Stomach (tissue), 4 donors: ENCODE measurements at regions not wholly inside any gene's neighbourhood (a gene's known extent, or its start where the extent isn't known, plus 50 kb on each side); places are given as distances from the start of the nearest gene placed in this dataset.

Source experiments
- EP300 ChIP-seq: sonication (generic); formaldehyde crosslinking; IDR thresholded peaks from one replicate; pipeline ENCODE4 v1.6.1; 2017; ENCODE audit warnings: antibody characterized with exemption
- POLR2A ChIP-seq, 4 donors: fragments of 450-650 bp; IDR thresholded peaks; one replicate each; pipeline ENCODE4 v1.6.1; 2016; ENCODE audit warnings: antibody characterized with exemption in 4 of 4, control low read depth in 2 of 4, mild to moderate bottlenecking in 1 of 4, moderate library complexity in 1 of 4
- POLR2AphosphoS5 ChIP-seq, 3 donors: sonication (generic); formaldehyde crosslinking; IDR thresholded peaks; one replicate each; pipeline ENCODE4 v1.6.1; 2016; ENCODE audit warnings: antibody characterized with exemption in 3 of 3
- TF ChIP-seq, protein P1 (sequence below), 7 experiments: fragments of 450-650 bp in 4 of 7; fragments of 200-600 bp in 3 of 7; sonication (generic) in 3 of 7; IDR thresholded peaks; one replicate each; pipeline ENCODE4 v1.5.1; 2016 to 2019; ENCODE audit warnings: antibody characterized with exemption in 7 of 7, control low read depth in 2 of 7, mild to moderate bottlenecking in 1 of 7

- TF ChIP-seq, protein P1, sequence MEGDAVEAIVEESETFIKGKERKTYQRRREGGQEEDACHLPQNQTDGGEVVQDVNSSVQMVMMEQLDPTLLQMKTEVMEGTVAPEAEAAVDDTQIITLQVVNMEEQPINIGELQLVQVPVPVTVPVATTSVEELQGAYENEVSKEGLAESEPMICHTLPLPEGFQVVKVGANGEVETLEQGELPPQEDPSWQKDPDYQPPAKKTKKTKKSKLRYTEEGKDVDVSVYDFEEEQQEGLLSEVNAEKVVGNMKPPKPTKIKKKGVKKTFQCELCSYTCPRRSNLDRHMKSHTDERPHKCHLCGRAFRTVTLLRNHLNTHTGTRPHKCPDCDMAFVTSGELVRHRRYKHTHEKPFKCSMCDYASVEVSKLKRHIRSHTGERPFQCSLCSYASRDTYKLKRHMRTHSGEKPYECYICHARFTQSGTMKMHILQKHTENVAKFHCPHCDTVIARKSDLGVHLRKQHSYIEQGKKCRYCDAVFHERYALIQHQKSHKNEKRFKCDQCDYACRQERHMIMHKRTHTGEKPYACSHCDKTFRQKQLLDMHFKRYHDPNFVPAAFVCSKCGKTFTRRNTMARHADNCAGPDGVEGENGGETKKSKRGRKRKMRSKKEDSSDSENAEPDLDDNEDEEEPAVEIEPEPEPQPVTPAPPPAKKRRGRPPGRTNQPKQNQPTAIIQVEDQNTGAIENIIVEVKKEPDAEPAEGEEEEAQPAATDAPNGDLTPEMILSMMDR (IDR thresholded peaks at IDR 0.05) = no peak
- no peak for TF ChIP-seq POLR2A (IDR thresholded peaks at IDR 0.05)
- no peak for TF ChIP-seq POLR2AphosphoS5 (IDR thresholded peaks at IDR 0.05)
- no peak for TF ChIP-seq EP300
Measured at GRCh38 chr6:66289889-66290288, 582.9 kb upstream of the EYS start.
